NCI-H2196 (cell line): ENCODE measurements at regions not wholly inside any gene's neighbourhood (a gene's known extent, or its start where the extent isn't known, plus 50 kb on each side); places are given as distances from the start of the nearest gene placed in this dataset.
A peak's percentile ranks its signal among the peaks of the same experiment; 100 is the strongest.

Source experiments
- DNase-seq: peaks from one replicate; lab custom pipeline; 2025; ENCODE audit not compliant: unreplicated experiment; lab: John Stamatoyannopoulos, UW

- DNase-seq: no peak
These were observed 119.1 kb upstream of the NCK2 start for GRCh38 chr2:105625632-105626031.

- DNase-seq: no peak
These were observed 123.7 kb upstream of the NCK2 start for GRCh38 chr2:105621038-105621437.

DNA sequence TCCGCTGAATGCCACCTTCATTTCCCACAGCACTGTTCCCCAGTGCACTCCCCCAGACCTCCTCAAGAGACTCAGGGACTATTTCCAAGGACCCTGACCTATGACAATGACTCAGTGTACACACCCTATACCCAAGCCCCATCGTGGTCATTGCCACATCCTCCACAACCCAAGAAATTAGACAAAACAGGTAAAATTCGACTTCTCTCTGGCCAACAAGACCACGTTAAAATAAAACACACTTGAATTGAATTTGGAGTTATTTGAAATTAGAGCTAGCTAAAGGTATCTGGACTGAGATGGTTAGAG, 126.4 kb upstream of the NCK2 start:
- DNase-seq: no peak

- peak; percentile 33 for DNase-seq
These were observed 126.9 kb upstream of the NCK2 start for GRCh38 chr2:105617631-105618350.

DNA sequence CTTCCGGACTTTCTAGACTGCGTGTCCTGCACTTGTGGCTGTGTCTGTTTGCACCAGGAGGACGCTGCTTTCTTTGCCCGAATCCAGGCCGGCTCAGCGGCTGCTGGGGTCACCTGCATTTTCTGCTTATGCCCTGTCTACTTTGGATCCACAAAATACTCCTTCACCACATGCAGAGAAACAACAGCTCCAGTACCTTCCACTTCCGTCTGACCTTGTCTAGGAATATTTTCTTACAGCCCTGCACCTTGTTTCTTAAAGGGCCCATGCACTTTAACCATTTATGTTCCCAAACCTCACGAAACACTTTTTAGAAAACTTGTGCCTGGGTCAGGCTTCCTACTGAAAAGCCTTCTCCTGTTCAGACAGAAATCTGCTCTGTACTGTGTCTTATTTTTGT, 129.4 kb upstream of the NCK2 start:
- DNase-seq: no peak

GRCh38 chr2:105611811-105612424, 132.8 kb upstream of the NCK2 start:
- DNase-seq: no peak

GRCh38 chr2:105611333-105611637, 133.4 kb upstream of the NCK2 start:
- DNase-seq: no peak

GRCh38 chr2:105610576-105611332, 134.0 kb upstream of the NCK2 start:
- DNase-seq: peak; percentile 41

DNA sequence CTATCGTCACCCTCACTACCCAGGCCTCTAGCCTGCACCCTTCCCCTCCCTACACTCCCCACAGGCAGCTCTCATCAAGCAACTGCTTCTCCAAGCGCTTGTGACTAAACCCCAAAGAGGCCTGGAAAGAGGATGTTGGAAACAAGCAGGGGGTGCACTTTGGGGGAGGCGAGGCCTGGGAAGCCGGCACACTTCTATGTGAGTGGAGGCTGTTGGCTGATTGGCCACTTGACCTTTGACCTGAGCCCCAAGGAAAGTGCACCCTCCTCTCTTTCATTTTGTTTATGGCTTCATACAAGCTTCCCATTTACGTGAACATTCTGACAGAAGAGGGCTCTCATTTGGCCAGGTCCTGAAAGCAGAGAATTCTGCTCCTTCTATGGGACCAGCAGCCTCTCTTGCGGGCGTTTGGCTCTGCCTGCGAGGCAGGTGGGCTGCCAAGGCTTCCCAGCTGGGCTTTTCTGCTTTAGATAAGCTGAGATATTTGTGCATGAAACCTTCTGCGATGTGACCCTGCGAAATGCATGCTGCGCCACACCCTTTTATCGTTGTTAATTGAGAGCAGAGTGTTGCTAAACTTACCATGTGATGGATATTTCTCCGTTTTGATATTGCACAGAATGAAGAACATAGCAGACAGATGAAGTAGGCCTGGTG, 134.8 kb upstream of the NCK2 start:
- no peak for DNase-seq

GRCh38 chr2:105607920-105608504, 136.7 kb upstream of the NCK2 start:
- DNase-seq: peak; percentile 20

DNA sequence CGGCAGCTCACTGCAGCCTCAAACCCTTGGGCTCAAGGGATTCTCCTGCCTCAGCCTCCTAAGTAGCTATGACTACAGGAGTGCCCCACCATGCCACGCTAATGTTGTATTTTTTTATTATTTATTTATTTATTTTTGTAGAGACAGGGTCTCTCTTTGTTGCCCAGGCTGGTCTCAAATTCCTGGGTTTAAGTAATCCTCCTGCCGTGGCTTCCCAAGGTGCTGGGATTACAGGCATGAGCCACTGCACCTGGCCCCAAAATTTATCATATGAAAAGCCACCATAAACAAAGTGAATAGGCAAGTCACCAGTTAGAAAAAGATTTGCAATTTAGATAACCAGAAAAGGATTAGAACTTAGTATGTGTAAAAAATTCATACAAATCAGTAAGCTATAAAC, 138.6 kb upstream of the NCK2 start:
- no peak for DNase-seq

- DNase-seq: no peak
These were observed 139.8 kb upstream of the NCK2 start for GRCh38 chr2:105604938-105605337.

GRCh38 chr2:105600949-105601794, 143.5 kb upstream of the NCK2 start:
- no peak for DNase-seq

DNA sequence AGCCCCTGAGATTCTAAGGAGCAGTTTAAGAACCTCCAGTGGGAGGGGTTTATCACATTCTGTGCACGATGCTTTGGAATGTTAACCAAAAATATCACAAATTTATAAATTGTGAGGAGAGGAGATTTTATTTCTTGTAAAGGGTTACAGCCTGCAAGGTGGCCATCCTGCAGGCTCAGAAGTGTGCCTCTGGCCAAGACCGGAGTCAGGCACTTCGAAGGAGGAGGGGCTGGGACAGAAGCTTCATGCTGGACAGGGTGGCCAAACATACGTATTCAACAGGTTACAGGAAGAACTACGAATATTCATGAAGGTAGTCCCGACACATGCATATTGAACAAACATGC, 144.1 kb upstream of the NCK2 start:
- no peak for DNase-seq

DNA sequence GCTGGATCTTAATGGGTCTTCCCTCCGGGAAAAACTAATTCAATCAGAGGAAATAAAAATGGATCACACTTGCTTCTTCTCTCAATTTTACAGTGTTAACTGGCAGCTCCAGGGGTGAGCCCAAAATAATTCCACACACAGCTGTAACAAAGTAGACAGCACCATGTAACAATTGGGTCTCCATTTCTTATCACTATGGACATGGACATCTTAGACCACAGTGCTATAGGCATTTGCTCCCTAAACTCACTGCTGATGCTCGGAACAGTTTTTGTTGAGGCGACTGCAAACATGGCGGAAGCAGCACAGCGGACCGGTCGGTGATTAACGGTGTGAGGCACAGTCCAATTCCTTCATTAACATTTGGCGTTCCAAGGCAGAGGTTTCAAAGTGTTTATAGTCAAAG, 144.7 kb upstream of the NCK2 start:
- DNase-seq: no peak

DNA sequence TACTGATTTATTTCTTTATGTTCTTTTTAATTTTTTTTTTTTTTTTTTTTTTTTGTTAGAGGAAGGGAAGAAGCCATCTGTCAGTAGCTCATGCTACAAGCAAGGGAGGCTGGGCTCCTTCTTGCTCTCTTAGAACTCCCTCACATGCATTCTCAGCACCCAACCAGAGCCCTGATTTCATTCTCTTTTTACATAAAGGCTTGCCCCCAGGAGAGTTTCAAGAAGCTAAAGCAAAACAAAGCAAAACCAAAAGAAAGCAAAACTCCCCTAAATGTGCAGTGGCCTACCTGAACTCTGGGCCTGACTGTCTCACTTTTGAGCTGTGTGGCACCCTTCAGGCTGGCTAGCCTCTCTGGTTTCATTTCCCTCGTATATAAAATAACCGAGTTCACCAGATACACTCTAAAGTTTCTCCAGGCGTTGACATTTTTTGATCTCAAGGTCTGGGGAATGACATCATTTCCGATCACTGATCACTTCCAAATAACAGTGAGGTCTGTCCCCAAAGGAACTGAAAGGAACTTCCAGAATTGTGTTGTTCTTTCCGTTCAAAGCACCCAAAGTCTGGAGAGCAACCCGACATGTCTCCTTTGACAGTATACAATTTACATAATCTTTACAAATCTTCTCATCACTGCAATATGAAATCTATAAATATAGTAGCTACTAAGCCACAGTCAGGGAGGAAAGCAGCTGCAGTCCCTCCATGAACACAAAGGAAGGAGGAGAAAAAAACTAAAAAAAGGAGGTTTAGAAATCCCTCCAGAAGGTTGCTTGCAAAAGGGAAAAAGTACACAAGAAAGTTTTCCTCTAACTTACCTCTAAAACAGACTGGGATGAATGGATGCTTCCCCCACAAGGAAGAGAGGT, 145.6 kb upstream of the NCK2 start:
- no peak for DNase-seq

DNA sequence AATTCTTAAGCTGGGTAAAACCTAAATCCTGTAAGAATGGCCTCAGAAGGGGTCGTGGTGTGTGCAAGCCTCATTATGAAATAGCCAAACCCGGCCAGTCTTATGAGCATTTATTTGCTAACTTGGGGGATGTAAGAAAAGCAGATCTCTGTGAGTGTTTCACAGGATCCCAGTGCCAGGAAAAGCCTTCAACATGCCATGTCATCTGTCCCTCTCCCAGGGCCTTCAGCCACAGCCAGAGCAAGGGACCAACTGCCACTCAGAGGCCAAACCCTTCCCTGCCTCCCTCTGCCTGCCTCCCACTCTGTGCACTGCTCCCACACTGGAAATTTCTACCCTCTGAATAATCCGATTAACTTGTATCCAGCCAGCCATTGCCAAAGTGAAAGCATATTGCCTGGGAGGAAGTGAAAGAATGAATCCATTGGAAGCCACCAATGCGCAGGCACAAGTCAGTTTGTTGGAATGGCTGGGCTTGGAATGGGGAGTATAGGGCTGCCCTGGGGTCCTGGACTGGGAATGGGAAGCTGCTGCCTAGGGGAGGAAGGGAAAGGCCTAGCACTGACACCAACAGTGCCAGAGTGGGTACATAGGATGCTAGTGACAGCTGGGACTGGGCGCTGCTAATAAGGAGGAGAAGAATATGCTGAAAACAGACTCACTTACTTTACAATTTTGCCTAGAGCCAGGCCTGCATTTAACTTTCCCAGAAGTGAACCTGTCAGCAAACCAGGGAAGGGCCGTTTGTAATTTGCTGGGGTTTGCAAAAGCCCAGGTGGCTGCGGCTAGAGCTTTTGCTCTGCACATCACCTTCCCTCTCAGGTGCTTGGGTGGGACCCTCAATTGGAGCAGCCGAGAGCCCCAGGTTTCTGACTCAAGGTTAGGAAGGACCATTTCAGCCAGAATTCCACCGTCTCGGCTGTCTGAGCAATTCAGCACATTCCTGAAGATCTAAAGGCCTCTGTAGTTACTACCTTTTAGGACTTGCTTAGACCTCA, 146.6 kb upstream of the NCK2 start:
- no peak for DNase-seq

DNA sequence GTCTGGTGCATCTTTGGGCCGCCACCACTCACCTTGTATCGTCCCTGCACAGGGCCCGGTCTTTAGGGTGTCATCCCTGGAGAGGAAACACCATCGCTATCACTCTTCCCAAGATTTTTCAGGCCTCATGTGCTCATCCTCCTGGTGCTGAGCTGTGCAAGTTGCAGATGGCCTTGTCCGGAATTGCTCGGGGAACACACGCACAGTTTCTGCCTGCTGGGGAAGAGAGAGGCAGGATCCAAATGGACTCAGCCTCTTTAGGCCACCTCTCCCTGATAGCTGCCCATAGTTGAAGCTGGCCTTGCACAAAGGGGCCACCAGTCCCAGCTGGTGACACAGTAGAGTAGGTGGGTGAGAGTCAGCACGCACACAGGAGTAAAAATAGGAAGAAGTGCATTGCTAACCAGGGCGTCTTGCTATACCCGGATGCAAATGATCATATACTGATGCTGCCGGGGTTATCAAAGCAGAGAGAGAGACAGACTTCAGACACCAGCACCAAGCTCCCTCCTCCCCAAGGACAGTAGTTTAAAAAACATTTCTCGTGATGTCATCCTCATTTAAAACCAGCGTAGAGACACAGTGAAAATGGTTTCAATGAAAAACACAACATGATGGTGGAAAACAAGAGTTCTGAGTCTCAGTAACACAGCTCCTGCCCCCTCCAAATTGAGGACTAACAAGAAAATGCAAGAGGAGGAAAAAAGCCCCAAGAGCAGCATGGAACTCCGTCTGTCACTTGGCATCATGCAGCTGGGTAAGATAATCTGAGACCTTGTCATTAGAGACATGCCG, 147.5 kb upstream of the NCK2 start:
- DNase-seq: no peak
